Cardiac muscle cell (in vitro differentiated cells and primary cell): ENCODE measurements at regions not wholly inside any gene's neighbourhood (a gene's known extent, or its start where the extent isn't known, plus 50 kb on each side); places are given as distances from the start of the nearest gene placed in this dataset.

Experiments
- DNase-seq, 2 donors: peaks; one replicate each; pipeline versions ENCODE4 v3.0.0 to v3.0.0-alpha.2; 2010 to 2017; ENCODE audit warnings: low read depth in 1 of 2, low spot score in 1 of 2
- H3K27ac ChIP-seq: fragments of 200-600 bp; sonication (generic); 2 replicates; pipeline ENCODE4 v1.5.1; 2016
- H3K27me3 ChIP-seq: fragments of 200-600 bp; sonication (generic); 2 replicates; pipeline ENCODE4 v1.6.0; 2016; ENCODE audit warnings: control low read depth
- H3K36me3 ChIP-seq: fragments of 200-600 bp; sonication (generic); 2 replicates; pipeline ENCODE4 v1.5.1; 2016; ENCODE audit warnings: control low read depth
- H3K4me1 ChIP-seq: fragments of 200-600 bp; sonication (generic); 2 replicates; pipeline ENCODE4 v1.8.1; 2017; ENCODE audit warnings: low read depth, mild to moderate bottlenecking, mixed run types
- H3K4me3 ChIP-seq: fragments of 200-600 bp; sonication (generic); 2 replicates; pipeline ENCODE4 v1.5.1; 2016; ENCODE audit warnings: mild to moderate bottlenecking
- H3K9me3 ChIP-seq: fragments of 200-600 bp; sonication (generic); 2 replicates; pipeline ENCODE4 v1.5.1; 2017; ENCODE audit warnings: low read depth, mild to moderate bottlenecking, control low read depth
- CTCF ChIP-seq: IDR thresholded peaks from 2 replicates; pipeline ENCODE4 v1.5.1; 2012; ENCODE audit warnings: low read depth, mild to moderate bottlenecking, low read length

GRCh38 chr20:58011947-58012610 is 216.4 kb downstream of the ANKRD60 start:
- Histone ChIP-seq H3K9me3 (no peaks in the 10 kb centered on the region), H3K27ac (no peak overlapping the region), H3K27me3 (peaks cover 26% of the 10 kb centered on the region), H3K4me3 (no peak overlapping the region), H3K4me1 (no peaks in the 10 kb centered on the region), H3K36me3 (no peaks in the 10 kb centered on the region)
- DNase-seq, result no peak
- TF ChIP-seq CTCF, result no peak

GRCh38 chr20:58011106-58011946 is 217.1 kb downstream of the ANKRD60 start:
- Histone ChIP-seq H3K36me3 (no peaks in the 10 kb centered on the region), H3K9me3 (no peaks in the 10 kb centered on the region), H3K4me3 (no peak overlapping the region), H3K27ac (no peak overlapping the region), H3K27me3 (peaks cover 29% of the 10 kb centered on the region), H3K4me1 (no peaks in the 10 kb centered on the region)
- no peak for DNase-seq
- no peak for TF ChIP-seq CTCF

- no peak for DNase-seq
- no peak for TF ChIP-seq CTCF
- Histone ChIP-seq H3K4me3 (no peak overlapping the region), H3K27ac (no peak overlapping the region), H3K36me3 (no peaks in the 10 kb centered on the region), H3K9me3 (no peaks in the 10 kb centered on the region), H3K4me1 (no peaks in the 10 kb centered on the region), H3K27me3 (peaks cover 29% of the 10 kb centered on the region)
Measured at GRCh38 chr20:58010666-58011065, 217.8 kb downstream of the ANKRD60 start.

- H3K27me3 ChIP-seq, result peaks cover 31% of the 10 kb centered on the region
- no peak overlapping the region for H3K4me3 ChIP-seq
- no peak overlapping the region for H3K27ac ChIP-seq
- no peak for TF ChIP-seq CTCF
- no peaks in the 10 kb centered on the region for H3K4me1 ChIP-seq
- no peaks in the 10 kb centered on the region for H3K9me3 ChIP-seq
- H3K36me3 ChIP-seq, result no peaks in the 10 kb centered on the region
- DNase-seq, result no peak
Measured at GRCh38 chr20:58010186-58010585, 218.3 kb downstream of the ANKRD60 start.

GRCh38 chr20:58008866-58009265 is 219.6 kb downstream of the ANKRD60 start:
- no peak for TF ChIP-seq CTCF
- Histone ChIP-seq H3K36me3 (no peaks in the 10 kb centered on the region), H3K4me3 (no peak overlapping the region), H3K9me3 (no peaks in the 10 kb centered on the region), H3K27ac (no peak overlapping the region), H3K27me3 (peaks cover 32% of the 10 kb centered on the region), H3K4me1 (no peaks in the 10 kb centered on the region)
- no peak for DNase-seq
